ENCODE measurements at regions not wholly inside any gene's neighbourhood (a gene's known extent, or its start where the extent isn't known, plus 50 kb on each side); places are given as distances from the start of the nearest gene placed in this dataset.

DNA sequence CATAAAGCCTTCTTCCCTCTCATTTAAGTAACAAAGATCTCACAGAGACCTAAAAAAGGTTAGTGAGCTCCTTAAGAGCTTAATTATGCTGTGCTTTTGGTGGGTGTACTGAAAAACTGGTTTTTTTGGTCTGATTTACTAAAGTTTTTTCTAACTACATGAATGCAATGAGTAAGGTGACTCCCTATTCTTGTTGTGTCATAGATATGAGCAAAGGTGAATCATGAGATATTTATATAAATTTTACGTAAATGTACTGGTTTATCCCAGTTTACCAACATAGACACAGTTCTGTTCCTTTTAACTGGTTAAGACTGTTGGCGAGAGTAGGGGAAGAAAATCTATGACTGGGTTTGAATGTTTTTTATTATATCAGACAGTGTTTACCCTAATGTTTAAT is 250.5 kb downstream of the NR2F1-AS1 start:
- TF ChIP-seq, protein P1, sequence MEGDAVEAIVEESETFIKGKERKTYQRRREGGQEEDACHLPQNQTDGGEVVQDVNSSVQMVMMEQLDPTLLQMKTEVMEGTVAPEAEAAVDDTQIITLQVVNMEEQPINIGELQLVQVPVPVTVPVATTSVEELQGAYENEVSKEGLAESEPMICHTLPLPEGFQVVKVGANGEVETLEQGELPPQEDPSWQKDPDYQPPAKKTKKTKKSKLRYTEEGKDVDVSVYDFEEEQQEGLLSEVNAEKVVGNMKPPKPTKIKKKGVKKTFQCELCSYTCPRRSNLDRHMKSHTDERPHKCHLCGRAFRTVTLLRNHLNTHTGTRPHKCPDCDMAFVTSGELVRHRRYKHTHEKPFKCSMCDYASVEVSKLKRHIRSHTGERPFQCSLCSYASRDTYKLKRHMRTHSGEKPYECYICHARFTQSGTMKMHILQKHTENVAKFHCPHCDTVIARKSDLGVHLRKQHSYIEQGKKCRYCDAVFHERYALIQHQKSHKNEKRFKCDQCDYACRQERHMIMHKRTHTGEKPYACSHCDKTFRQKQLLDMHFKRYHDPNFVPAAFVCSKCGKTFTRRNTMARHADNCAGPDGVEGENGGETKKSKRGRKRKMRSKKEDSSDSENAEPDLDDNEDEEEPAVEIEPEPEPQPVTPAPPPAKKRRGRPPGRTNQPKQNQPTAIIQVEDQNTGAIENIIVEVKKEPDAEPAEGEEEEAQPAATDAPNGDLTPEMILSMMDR (IDR thresholded peaks at IDR 0.05 in 8 of 11, conservative IDR thresholded peaks at IDR 0.05 in 3 of 11): no peak
- TF ChIP-seq POLR2A (IDR thresholded peaks at IDR 0.05) (no peak), POLR2AphosphoS5 (IDR thresholded peaks at IDR 0.05) (no peak)

All from spleen (tissue), 7 donors.